OCI-LY1 (cell line): ENCODE measurements at regions not wholly inside any gene's neighbourhood (a gene's known extent, or its start where the extent isn't known, plus 50 kb on each side); places are given as distances from the start of the nearest gene placed in this dataset.

ENCODE experiments used
- EZH2 ChIP-seq: fragments of 200-600 bp; sonication (generic), shearing (Covaris generic); IDR thresholded peaks from 2 replicates; pipeline ENCODE4 v1.8.0; 2017; ENCODE audit warnings: borderline replicate concordance, mixed run types, mild to moderate bottlenecking, antibody characterized with exemption, low read length, moderate library complexity, mixed read lengths
- TF ChIP-seq, protein P1 (sequence below): fragments of 200-600 bp; sonication (generic), shearing (Covaris generic); IDR thresholded peaks from 2 replicates; pipeline ENCODE4 v1.5.1; 2017; ENCODE audit warnings: mild to moderate bottlenecking, antibody characterized with exemption, low read length, moderate library complexity, mixed read lengths

- TF ChIP-seq, protein P1, sequence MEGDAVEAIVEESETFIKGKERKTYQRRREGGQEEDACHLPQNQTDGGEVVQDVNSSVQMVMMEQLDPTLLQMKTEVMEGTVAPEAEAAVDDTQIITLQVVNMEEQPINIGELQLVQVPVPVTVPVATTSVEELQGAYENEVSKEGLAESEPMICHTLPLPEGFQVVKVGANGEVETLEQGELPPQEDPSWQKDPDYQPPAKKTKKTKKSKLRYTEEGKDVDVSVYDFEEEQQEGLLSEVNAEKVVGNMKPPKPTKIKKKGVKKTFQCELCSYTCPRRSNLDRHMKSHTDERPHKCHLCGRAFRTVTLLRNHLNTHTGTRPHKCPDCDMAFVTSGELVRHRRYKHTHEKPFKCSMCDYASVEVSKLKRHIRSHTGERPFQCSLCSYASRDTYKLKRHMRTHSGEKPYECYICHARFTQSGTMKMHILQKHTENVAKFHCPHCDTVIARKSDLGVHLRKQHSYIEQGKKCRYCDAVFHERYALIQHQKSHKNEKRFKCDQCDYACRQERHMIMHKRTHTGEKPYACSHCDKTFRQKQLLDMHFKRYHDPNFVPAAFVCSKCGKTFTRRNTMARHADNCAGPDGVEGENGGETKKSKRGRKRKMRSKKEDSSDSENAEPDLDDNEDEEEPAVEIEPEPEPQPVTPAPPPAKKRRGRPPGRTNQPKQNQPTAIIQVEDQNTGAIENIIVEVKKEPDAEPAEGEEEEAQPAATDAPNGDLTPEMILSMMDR: no peak
- TF ChIP-seq EZH2: no peak
These were observed 202.8 kb upstream of the JAG1 start for GRCh38 chr20:10876558-10876957.
